ENCODE measurements at regions not wholly inside any gene's neighbourhood (a gene's known extent, or its start where the extent isn't known, plus 50 kb on each side); places are given as distances from the start of the nearest gene placed in this dataset.

DNA sequence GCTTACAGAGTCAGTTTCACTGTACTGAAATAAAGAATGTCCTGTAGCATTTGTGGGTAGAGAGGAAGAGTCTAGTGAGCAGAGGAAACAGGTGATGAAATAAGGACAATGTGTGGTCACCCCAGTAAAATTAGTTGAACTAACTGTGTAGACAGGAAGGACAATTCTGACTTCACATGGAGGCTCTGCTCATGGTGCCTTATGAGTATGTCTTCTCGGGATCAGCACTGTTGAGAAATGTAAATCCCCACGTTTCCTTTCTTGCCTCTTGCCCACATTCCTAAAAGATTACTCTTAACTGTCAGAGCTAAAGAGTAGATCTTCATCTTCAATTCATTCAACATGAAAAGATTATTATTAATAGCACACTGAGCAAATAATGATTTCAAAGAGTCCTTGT, 113.2 kb upstream of the FLRT2 start:
- TF ChIP-seq, protein P1, sequence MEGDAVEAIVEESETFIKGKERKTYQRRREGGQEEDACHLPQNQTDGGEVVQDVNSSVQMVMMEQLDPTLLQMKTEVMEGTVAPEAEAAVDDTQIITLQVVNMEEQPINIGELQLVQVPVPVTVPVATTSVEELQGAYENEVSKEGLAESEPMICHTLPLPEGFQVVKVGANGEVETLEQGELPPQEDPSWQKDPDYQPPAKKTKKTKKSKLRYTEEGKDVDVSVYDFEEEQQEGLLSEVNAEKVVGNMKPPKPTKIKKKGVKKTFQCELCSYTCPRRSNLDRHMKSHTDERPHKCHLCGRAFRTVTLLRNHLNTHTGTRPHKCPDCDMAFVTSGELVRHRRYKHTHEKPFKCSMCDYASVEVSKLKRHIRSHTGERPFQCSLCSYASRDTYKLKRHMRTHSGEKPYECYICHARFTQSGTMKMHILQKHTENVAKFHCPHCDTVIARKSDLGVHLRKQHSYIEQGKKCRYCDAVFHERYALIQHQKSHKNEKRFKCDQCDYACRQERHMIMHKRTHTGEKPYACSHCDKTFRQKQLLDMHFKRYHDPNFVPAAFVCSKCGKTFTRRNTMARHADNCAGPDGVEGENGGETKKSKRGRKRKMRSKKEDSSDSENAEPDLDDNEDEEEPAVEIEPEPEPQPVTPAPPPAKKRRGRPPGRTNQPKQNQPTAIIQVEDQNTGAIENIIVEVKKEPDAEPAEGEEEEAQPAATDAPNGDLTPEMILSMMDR (IDR thresholded peaks at IDR 0.05) = no peak
- no peak for TF ChIP-seq POLR2A (IDR thresholded peaks at IDR 0.05)

Data from vagina (tissue), 2 donors.